Right renal pelvis (tissue), 4 donors: ENCODE measurements at regions not wholly inside any gene's neighbourhood (a gene's known extent, or its start where the extent isn't known, plus 50 kb on each side); places are given as distances from the start of the nearest gene placed in this dataset.
"Not testable (repeated sequence)": the region's sequence is repeated elsewhere in the genome, so short reads cannot be mapped to it uniquely, and the experiment has no call there.

Source experiments
- DNase-seq, 4 donors: peaks; one replicate each; pipeline ENCODE4 v3.0.0-alpha.2; 2013; ENCODE audit warnings: low read depth in 4 of 4, low spot score in 3 of 4, missing footprints in 1 of 4

GRCh38 chr9:100700689-100701318 is 122.9 kb downstream of the CAVIN4 start:
- DNase-seq = peak in 1 of 4 donors; percentile 13

- DNase-seq = peak; percentile 27 to 48 (median 40)
Measured at GRCh38 chr9:100714372-100715099, 136.7 kb downstream of the CAVIN4 start.

GRCh38 chr9:100715100-100715380 is 137.2 kb downstream of the CAVIN4 start:
- no peak for DNase-seq

GRCh38 chr9:100718717-100719116 is 140.8 kb downstream of the CAVIN4 start:
- no peak for DNase-seq

- DNase-seq = no peak
Measured at GRCh38 chr9:100720922-100721321, 143.0 kb downstream of the CAVIN4 start.

- DNase-seq = no peak
Measured at GRCh38 chr9:100724886-100725285, 147.0 kb downstream of the CAVIN4 start.

- DNase-seq = no peak
Measured at GRCh38 chr9:100725371-100725770, 147.5 kb downstream of the CAVIN4 start.

GRCh38 chr9:100729336-100729895 is 151.5 kb downstream of the CAVIN4 start:
- no peak for DNase-seq

- DNase-seq = no peak
Measured at GRCh38 chr9:100730086-100730485, 152.2 kb downstream of the CAVIN4 start.

- no peak for DNase-seq
Measured at GRCh38 chr9:100731038-100731556, 153.2 kb downstream of the CAVIN4 start.

- DNase-seq = no peak
Measured at GRCh38 chr9:100731557-100731956, 153.7 kb downstream of the CAVIN4 start.

- no peak for DNase-seq
Measured at GRCh38 chr9:100739208-100739607, 161.3 kb downstream of the CAVIN4 start.

GRCh38 chr9:100739666-100740065 is 161.8 kb downstream of the CAVIN4 start:
- no peak for DNase-seq

GRCh38 chr9:100748930-100749329 is 171.1 kb downstream of the CAVIN4 start:
- DNase-seq = not testable (repeated sequence)

- DNase-seq = no peak
Measured at GRCh38 chr9:100756217-100756616, 178.3 kb downstream of the CAVIN4 start.

- no peak for DNase-seq
Measured at GRCh38 chr9:100759215-100759614, 181.3 kb downstream of the CAVIN4 start.

GRCh38 chr9:100761276-100761802 is 183.5 kb downstream of the CAVIN4 start:
- DNase-seq = no peak

GRCh38 chr9:100774326-100774725 is 196.4 kb downstream of the CAVIN4 start:
- no peak for DNase-seq

- DNase-seq = no peak
Measured at GRCh38 chr9:100774962-100775361, 197.1 kb downstream of the CAVIN4 start.

GRCh38 chr9:100775912-100776311 is 198.0 kb downstream of the CAVIN4 start:
- no peak for DNase-seq

- no peak for DNase-seq
Measured at GRCh38 chr9:100784755-100785154, 206.9 kb downstream of the CAVIN4 start.

GRCh38 chr9:100785946-100786345 is 208.1 kb downstream of the CAVIN4 start:
- no peak for DNase-seq
